HUES6 (cell line): ENCODE measurements at regions not wholly inside any gene's neighbourhood (a gene's known extent, or its start where the extent isn't known, plus 50 kb on each side); places are given as distances from the start of the nearest gene placed in this dataset.

Experiments used
- H3K27ac ChIP-seq: 2 replicates; pipeline ENCODE4 v1.7.0; 2013; ENCODE audit warnings: low read depth, mild to moderate bottlenecking, low read length, inconsistent platforms
- H3K27me3 ChIP-seq: 2 replicates; pipeline ENCODE4 v1.6.1; 2013; ENCODE audit warnings: low read length; ENCODE audit not compliant: control insufficient read depth, insufficient read depth
- H3K36me3 ChIP-seq: 2 replicates; pipeline ENCODE4 v1.6.1; 2013; ENCODE audit warnings: low read length; ENCODE audit not compliant: control insufficient read depth, insufficient read depth
- H3K4me1 ChIP-seq: 2 replicates; pipeline ENCODE4 v1.6.1; 2013; ENCODE audit warnings: low read length; ENCODE audit not compliant: control insufficient read depth, insufficient read depth
- H3K4me3 ChIP-seq: 2 replicates; pipeline ENCODE4 v1.5.1; 2013; ENCODE audit warnings: low read depth, low read length
- H3K9ac ChIP-seq: one replicate; pipeline ENCODE4 v1.6.1; 2013; ENCODE audit warnings: mild to moderate bottlenecking, low read length
- H3K9me3 ChIP-seq: 2 replicates; pipeline ENCODE4 v1.6.1; 2013; ENCODE audit warnings: low read depth, low read length; ENCODE audit not compliant: control insufficient read depth, insufficient read depth

DNA sequence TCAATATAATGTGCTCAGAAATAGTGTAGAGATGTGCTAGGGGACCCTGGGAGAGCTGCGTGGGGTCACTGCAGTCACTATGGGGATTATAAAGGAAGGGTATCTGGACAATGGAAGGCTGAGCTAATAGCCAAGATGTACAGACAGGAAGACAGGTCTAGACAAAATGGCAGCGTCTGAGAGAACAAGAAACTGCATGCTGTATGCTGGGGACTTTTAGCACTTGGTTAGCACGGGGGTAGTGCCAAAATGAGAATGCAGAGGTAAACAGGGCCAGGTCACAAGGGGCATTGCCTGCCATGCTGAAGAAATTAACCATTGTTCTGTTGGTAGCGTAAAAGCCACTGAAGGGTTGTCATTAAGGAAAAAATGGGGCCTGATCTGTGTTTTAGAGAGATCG lies 308.2 kb downstream of the EMP1 start:
- H3K36me3 ChIP-seq = no peaks in the 10 kb centered on the region
- H3K27ac ChIP-seq = no peak overlapping the region
- no peak overlapping the region for H3K4me3 ChIP-seq
- no peaks in the 10 kb centered on the region for H3K27me3 ChIP-seq
- H3K9me3 ChIP-seq = no peaks in the 10 kb centered on the region
- no peak overlapping the region for H3K9ac ChIP-seq
- H3K4me1 ChIP-seq = peaks cover 13% of the 10 kb centered on the region

DNA sequence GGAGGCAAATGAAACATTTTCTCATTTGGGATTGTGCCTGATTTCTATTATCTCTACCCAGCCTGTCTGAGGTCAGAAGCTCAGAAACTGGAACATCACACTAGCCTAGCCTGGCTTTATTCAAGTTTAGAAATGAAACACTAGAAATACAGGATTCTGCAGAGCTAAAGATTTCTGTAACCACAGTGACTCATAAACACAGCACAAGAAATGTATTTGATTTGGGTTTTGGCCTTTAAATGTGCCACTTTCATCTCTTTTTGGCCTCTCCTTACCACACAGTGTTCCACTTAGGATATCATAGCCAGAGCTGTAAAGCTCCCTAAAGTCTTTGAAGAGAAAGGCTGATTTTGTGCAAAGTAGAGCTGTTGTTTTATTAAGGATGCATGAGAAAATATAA lies 307.5 kb downstream of the EMP1 start:
- H3K36me3 ChIP-seq = no peaks in the 10 kb centered on the region
- H3K9me3 ChIP-seq = no peaks in the 10 kb centered on the region
- peaks cover 14% of the 10 kb centered on the region for H3K4me1 ChIP-seq
- H3K4me3 ChIP-seq = no peak overlapping the region
- no peak overlapping the region for H3K9ac ChIP-seq
- H3K27ac ChIP-seq = no peak overlapping the region
- H3K27me3 ChIP-seq = no peaks in the 10 kb centered on the region

DNA sequence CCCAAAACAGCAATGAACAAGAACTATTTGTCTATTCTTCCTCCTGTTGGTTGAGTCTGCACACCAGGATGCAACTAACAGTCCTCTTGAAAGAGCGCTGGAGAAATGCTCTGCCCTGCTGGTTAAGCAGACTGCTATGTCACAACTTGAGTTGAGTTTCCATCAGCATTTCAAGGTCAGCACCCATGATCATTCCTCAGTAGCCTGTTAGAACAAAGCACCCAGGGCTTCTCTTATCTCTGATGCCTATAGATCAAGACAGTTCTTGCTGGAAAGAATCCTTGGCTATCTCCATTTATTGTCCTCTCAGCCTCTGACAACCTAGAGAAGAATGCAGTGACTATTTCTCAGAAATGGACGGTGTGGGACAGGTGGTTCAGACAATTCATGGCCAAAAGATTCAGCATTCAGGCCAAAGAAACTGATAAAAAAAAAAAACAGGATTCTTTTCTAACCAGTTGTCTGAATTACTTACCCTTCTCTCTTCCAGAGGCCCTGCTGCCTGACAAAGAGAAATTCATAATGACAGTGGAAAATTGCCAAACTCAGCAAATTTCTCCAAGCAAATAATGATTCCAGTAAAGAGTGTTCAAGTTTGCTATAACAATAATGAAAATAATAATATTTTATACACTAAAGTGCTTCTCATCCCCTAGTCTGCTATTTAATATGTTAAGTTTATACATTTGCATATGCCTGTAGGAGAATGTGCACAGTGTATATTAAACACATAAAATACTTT lies 306.7 kb downstream of the EMP1 start:
- H3K9ac ChIP-seq = no peak overlapping the region
- no peaks in the 10 kb centered on the region for H3K27me3 ChIP-seq
- H3K36me3 ChIP-seq = no peaks in the 10 kb centered on the region
- H3K4me1 ChIP-seq = peaks cover 22% of the 10 kb centered on the region
- no peak overlapping the region for H3K27ac ChIP-seq
- no peaks in the 10 kb centered on the region for H3K9me3 ChIP-seq
- H3K4me3 ChIP-seq = no peak overlapping the region

DNA sequence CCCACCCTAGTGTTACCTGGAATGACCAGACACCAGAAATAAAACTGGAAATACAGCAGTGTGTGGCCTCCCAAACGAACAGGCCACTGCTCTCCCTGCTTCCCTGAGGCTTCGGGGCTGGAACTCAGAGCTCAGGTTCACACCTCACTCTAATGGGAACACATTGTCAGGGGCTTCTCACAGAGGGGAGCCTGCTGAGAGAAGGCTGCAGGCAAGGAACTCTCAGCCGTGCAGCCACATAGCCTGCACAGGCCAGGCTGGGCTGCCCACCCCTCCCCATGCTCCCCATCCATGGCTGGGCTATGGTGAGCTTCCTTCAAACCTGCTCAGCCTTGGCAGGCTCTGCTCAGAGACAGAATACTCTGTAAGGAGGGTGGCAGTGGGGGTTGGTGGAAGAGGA lies 302.5 kb downstream of the EMP1 start:
- no peak overlapping the region for H3K27ac ChIP-seq
- no peaks in the 10 kb centered on the region for H3K36me3 ChIP-seq
- H3K4me3 ChIP-seq = no peak overlapping the region
- H3K9ac ChIP-seq = no peak overlapping the region
- H3K4me1 ChIP-seq = peaks cover 9% of the 10 kb centered on the region; the same call in 1 of the 2 replicates
- H3K9me3 ChIP-seq = no peaks in the 10 kb centered on the region
- no peaks in the 10 kb centered on the region for H3K27me3 ChIP-seq

DNA sequence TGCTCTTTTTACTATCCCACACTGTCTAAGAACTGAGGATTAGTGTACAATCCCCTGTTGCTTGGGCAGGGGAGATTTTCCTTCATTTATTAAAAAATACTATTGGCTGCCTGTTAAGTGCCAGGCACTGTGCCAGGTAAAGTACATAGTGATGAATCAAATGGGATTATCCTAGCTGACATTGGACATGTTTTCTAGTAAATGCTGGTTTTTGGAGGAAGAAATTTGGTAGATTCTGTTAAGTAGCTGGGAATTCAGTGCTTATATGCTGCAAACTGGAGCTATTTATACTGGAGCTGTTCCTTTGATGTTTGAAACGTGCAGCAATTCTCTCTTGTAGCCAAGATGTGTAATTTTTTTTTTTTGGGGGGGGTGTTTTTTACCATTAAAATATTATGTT lies 299.6 kb downstream of the EMP1 start:
- Histone ChIP-seq H3K4me1 (peaks cover 13% of the 10 kb centered on the region), H3K27me3 (no peaks in the 10 kb centered on the region), H3K36me3 (no peaks in the 10 kb centered on the region), H3K4me3 (no peak overlapping the region), H3K9ac (no peak overlapping the region), H3K27ac (no peak overlapping the region), H3K9me3 (no peaks in the 10 kb centered on the region)

DNA sequence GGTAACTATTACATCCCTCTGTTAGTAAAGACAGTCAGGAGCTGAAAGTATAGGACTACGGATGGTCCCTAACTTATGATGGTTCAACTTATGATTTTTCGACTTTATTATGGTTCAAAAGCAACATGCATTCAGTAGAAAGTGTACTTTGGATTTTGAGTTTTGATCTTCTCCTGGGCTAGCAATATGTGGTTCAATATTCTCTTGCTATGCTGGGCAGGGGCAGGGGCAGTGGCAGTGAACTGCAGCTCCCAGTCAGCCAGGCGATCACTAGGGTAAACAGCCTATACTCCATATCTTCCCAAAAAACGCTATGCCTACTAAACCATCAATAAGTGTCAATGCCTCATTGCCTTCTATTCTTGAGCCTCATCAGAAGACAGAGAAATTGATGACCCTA lies 292.7 kb downstream of the EMP1 start:
- H3K36me3 ChIP-seq = no peaks in the 10 kb centered on the region
- peaks cover 4% of the 10 kb centered on the region; the same call in 1 of the 2 replicates for H3K4me1 ChIP-seq
- H3K4me3 ChIP-seq = no peak overlapping the region
- H3K9me3 ChIP-seq = no peaks in the 10 kb centered on the region
- H3K27ac ChIP-seq = no peak overlapping the region
- H3K27me3 ChIP-seq = no peaks in the 10 kb centered on the region
- H3K9ac ChIP-seq = no peak overlapping the region

DNA sequence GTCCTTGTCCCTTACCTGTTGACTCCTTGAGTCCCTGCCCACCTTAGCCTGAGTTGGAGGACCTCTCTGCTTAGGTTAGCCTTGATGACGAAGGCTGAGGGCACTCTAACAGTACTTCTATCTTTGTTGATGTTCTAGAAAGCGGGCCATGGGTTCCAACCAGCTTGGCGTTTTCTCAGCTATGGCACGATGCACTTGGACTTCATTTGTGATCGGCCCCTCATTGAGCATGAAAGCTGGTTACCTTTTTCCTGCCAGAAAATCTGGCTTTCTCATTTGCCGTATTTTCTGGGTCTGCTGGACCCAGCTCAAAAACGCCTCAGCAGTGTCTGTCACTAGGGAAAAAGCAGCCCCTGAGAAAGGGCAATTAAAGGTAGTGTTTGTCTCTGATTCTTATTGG lies 290.8 kb downstream of the EMP1 start:
- Histone ChIP-seq H3K27ac (no peak overlapping the region), H3K4me3 (no peak overlapping the region), H3K9me3 (no peaks in the 10 kb centered on the region), H3K27me3 (no peaks in the 10 kb centered on the region), H3K4me1 (peaks cover under 1% of the 10 kb centered on the region; the same call in 1 of the 2 replicates), H3K9ac (no peak overlapping the region), H3K36me3 (no peaks in the 10 kb centered on the region)

DNA sequence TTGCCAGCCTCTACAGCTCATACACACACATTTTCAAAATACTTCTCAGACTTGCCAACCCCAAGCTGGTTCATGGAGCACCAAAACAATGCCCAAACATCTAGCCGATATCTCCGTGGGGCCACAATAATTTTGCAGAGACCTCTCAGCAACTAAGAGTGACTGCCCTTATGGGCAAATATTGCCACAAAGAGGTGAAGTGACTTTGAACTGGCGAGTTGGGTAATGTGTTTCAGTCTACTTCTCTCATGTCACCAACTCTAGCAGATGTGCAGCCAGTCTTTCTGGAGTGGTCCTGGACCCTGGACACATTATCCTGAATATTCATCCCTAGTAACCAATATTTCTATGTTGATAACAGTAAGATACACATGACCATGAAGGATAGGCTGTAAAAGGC lies 290.3 kb downstream of the EMP1 start:
- Histone ChIP-seq H3K4me1 (no peaks in the 10 kb centered on the region), H3K27me3 (no peaks in the 10 kb centered on the region), H3K9me3 (no peaks in the 10 kb centered on the region), H3K4me3 (no peak overlapping the region), H3K27ac (no peak overlapping the region), H3K36me3 (no peaks in the 10 kb centered on the region), H3K9ac (no peak overlapping the region)

DNA sequence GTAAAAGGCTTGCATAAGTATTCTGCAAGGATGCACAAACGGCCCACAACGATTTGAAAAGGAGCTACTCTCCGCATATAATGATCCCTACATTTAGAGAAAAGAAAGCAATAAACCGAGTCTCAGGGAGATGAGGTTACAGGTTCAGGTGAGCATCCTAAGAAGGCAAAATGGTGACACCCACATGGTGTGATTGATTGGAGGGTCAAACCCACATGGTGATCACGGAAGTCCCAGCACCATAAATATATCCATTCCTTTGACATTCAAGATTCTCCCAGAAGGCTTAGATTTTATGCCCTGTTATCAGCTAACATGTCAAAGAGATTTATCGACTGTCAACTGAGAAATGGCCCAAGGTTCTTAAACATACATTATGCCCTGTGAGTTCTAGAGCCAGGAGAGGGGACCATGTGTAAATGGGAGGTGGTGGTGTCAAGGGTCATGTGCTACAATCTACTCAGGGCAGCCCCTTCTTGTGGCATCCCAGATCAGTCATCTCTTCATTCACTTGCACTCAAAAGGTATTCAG lies 282.2 kb downstream of the EMP1 start:
- H3K9ac ChIP-seq = no peak overlapping the region
- no peak overlapping the region for H3K27ac ChIP-seq

DNA sequence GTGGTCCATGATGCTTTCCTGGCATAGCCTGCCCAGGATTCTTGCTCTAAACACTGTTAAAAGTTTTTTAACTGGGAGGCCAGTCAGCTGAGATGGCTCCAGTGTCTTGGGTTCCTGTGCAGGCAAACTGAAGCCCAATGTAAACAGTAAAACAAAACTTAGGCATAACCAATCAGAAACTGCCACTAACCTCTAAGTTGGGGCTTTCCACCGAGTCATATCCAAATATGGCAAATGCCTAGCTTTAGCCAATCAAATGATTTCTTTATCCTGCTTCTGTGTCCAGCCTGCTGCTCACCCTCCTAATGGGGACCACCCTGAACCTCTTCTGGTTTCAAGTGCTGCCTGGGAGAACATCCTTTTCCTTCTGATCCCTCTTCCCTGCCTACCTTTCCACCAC lies 277.9 kb downstream of the EMP1 start:
- Histone ChIP-seq H3K27me3 (no peaks in the 10 kb centered on the region), H3K27ac (no peak overlapping the region), H3K36me3 (no peaks in the 10 kb centered on the region), H3K4me3 (no peak overlapping the region), H3K4me1 (no peaks in the 10 kb centered on the region), H3K9ac (no peak overlapping the region), H3K9me3 (no peaks in the 10 kb centered on the region)

More for the DNA sequence above, 282.2 kb downstream of the EMP1 start:
- H3K27me3 ChIP-seq = no peaks in the 10 kb centered on the region
- no peak overlapping the region for H3K4me3 ChIP-seq
- no peaks in the 10 kb centered on the region for H3K36me3 ChIP-seq
- no peaks in the 10 kb centered on the region for H3K4me1 ChIP-seq
- H3K9me3 ChIP-seq = no peaks in the 10 kb centered on the region

DNA sequence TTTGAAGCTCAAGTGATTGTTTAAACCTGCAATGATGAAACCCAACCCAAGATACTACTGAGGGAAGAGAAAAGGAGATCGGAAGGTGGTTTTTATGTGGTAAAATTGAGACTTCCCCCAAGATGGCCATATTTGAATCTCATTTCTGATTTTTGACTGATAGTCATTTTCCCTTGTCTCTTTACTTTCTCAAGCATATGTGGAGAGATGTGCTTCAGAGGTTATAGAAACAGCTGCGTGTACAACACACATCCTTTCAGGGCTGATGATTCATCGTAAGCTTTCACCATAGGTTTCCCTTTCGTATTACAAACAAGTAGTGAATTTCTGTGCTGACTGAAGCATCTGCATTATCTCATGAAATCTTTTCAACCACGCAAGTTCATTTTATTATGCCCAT lies 276.2 kb downstream of the EMP1 start:
- no peak overlapping the region for H3K4me3 ChIP-seq
- no peaks in the 10 kb centered on the region for H3K27me3 ChIP-seq
- no peak overlapping the region for H3K27ac ChIP-seq
- H3K9ac ChIP-seq = no peak overlapping the region
- no peaks in the 10 kb centered on the region for H3K9me3 ChIP-seq
- no peaks in the 10 kb centered on the region for H3K4me1 ChIP-seq
- H3K36me3 ChIP-seq = no peaks in the 10 kb centered on the region
